ENCODE measurements at regions not wholly inside any gene's neighbourhood (a gene's known extent, or its start where the extent isn't known, plus 50 kb on each side); places are given as distances from the start of the nearest gene placed in this dataset.
"Not testable (repeated sequence)": the region's sequence is repeated elsewhere in the genome, so short reads cannot be mapped to it uniquely, and the experiment has no call there.

- no peak for DNase-seq (ENCODE audit: low read depth)
Observed at GRCh38 chr5:111820072-111820471, 63.1 kb upstream of the NREP start.

GRCh38 chr5:111819028-111819427 lies 62.0 kb upstream of the NREP start:
- not testable (repeated sequence) for DNase-seq (ENCODE audit: low read depth)

GRCh38 chr5:111813537-111813936 lies 56.5 kb upstream of the NREP start:
- DNase-seq (ENCODE audit: low read depth) = no peak

GRCh38 chr5:111810112-111810511 lies 53.1 kb upstream of the NREP start:
- no peak for DNase-seq (ENCODE audit: low read depth)

Data from EH (cell line).